IgD-negative memory B cell (primary cell): ENCODE measurements at regions not wholly inside any gene's neighbourhood (a gene's known extent, or its start where the extent isn't known, plus 50 kb on each side); places are given as distances from the start of the nearest gene placed in this dataset.

Source experiments
- H3K27ac Mint-ChIP-seq, 3 donors: one replicate each; pipeline ENCODE4 v1.8.0; 2020 to 2022; ENCODE audit warnings: mild to moderate bottlenecking in 3 of 3, mixed read lengths in 3 of 3, moderate library complexity in 1 of 3
- H3K27me3 Mint-ChIP-seq: one replicate; pipeline ENCODE4 v1.8.0; 2021; ENCODE audit warnings: mixed read lengths
- H3K36me3 Mint-ChIP-seq: one replicate; pipeline ENCODE4 v1.8.0; 2020; ENCODE audit warnings: mild to moderate bottlenecking, mixed read lengths
- H3K4me1 Mint-ChIP-seq, 3 donors: one replicate each; pipeline ENCODE4 v1.8.0; 2020 to 2022; ENCODE audit warnings: mixed read lengths in 3 of 3, mild to moderate bottlenecking in 1 of 3
- H3K4me3 Mint-ChIP-seq, 4 donors: one replicate each; pipeline ENCODE4 v1.8.0; 2020 to 2022; ENCODE audit warnings: mild to moderate bottlenecking in 4 of 4, mixed read lengths in 4 of 4, moderate library complexity in 3 of 4
- H3K9me3 Mint-ChIP-seq, 3 donors: one replicate each; pipeline ENCODE4 v1.8.0; 2020 to 2021; ENCODE audit warnings: mixed read lengths in 3 of 3, mild to moderate bottlenecking in 1 of 3

- Mint-ChIP-seq H3K27ac (peak overlapping the region in 1 of 3 donors; percentile 6), H3K4me3 (peak overlapping the region in 1 of 4 donors; percentile 63), H3K9me3 (peaks cover 3 to 5% (median 3%) of the 10 kb centered on the region in 3 donors)
Observed at GRCh38 chr17:68790492-68790891, 164.7 kb downstream of the ABCA8 start.

DNA sequence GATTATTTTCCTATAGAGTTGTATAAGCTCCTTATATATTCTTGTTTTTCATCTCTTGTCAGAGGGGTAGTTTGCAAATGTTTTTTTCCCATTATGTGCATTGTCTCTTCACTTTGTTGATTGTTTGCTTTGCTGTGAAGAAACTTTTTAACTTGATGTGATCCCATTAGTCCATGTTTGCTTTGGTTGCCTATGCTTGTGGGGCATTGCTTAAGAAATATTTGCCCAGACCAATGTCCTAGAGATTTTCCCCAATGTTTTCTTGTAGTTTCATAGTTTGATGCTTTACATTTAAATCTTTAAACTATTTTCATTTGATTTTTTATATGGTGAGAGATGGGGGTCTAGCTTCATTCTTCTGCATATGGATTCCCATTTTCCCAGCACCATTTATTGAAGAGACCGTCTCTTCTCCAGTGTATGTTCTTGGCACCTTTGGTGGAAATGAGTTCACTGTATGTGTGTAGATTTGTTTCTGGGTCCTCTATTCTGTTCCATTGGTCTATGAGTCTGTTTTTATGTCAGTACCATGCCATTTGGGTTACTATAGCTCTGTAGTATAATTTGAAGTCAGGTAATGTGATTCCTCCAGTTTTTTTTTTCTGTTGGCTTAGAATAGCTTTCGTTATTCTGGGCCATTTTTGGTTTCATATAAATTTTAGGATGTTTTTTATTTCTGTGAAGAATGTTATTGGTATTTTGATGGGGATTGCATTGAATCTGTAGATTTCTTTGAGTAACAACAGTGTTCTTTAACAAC is 165.8 kb downstream of the ABCA8 start:
- Mint-ChIP-seq H3K9me3 (peaks cover 3 to 5% (median 5%) of the 10 kb centered on the region in 3 donors), H3K36me3 (peaks cover 2% of the 10 kb centered on the region), H3K27me3 (peaks cover 3% of the 10 kb centered on the region), H3K4me1 (peaks cover 9 to 25% (median 24%) of the 10 kb centered on the region in 3 donors), H3K27ac (no peak overlapping the region), H3K4me3 (no peak overlapping the region)

More at GRCh38 chr17:68790492-68790891, 164.7 kb downstream of the ABCA8 start:
- H3K36me3 Mint-ChIP-seq: peaks cover 2% of the 10 kb centered on the region
- peaks cover 3% of the 10 kb centered on the region for H3K27me3 Mint-ChIP-seq
- peaks cover 12 to 36% (median 36%) of the 10 kb centered on the region in 3 donors for H3K4me1 Mint-ChIP-seq

GRCh38 chr17:68785565-68786486 is 169.4 kb downstream of the ABCA8 start:
- Mint-ChIP-seq H3K4me1 (peaks cover 0 to 3% (median 3%) of the 10 kb centered on the region in 3 donors), H3K4me3 (peak overlapping the region in 1 of 4 donors; percentile 28), H3K36me3 (peaks cover 2% of the 10 kb centered on the region), H3K27me3 (peaks cover 3% of the 10 kb centered on the region), H3K9me3 (peaks cover 3 to 5% (median 5%) of the 10 kb centered on the region in 3 donors), H3K27ac (peak overlapping the region in 1 of 3 donors; percentile 80)

GRCh38 chr17:68784431-68784830 is 170.8 kb downstream of the ABCA8 start:
- Mint-ChIP-seq H3K4me1 (no peaks in the 10 kb centered on the region), H3K27me3 (peaks cover 3% of the 10 kb centered on the region), H3K9me3 (peaks cover 0 to 5% (median 3%) of the 10 kb centered on the region in 3 donors), H3K27ac (no peak overlapping the region), H3K36me3 (no peaks in the 10 kb centered on the region), H3K4me3 (no peak overlapping the region)

- H3K4me3 Mint-ChIP-seq: no peak overlapping the region
- no peaks in the 10 kb centered on the region for H3K4me1 Mint-ChIP-seq
- no peaks in the 10 kb centered on the region for H3K36me3 Mint-ChIP-seq
- H3K9me3 Mint-ChIP-seq: peaks cover 0 to 5% (median 3%) of the 10 kb centered on the region in 3 donors
- peaks cover 3% of the 10 kb centered on the region for H3K27me3 Mint-ChIP-seq
- H3K27ac Mint-ChIP-seq: no peak overlapping the region
Observed at GRCh38 chr17:68783861-68784260, 171.3 kb downstream of the ABCA8 start.

- H3K27me3 Mint-ChIP-seq: no peaks in the 10 kb centered on the region
- H3K36me3 Mint-ChIP-seq: no peaks in the 10 kb centered on the region
- peaks cover 0 to 2% (median 0%) of the 10 kb centered on the region in 3 donors for H3K9me3 Mint-ChIP-seq
- no peaks in the 10 kb centered on the region for H3K4me1 Mint-ChIP-seq
- no peak overlapping the region for H3K27ac Mint-ChIP-seq
- no peak overlapping the region for H3K4me3 Mint-ChIP-seq
Observed at GRCh38 chr17:68782789-68783188, 172.4 kb downstream of the ABCA8 start.

GRCh38 chr17:68780596-68780995 is 174.6 kb downstream of the ABCA8 start:
- Mint-ChIP-seq H3K36me3 (no peaks in the 10 kb centered on the region), H3K4me1 (peaks cover 0 to 4% (median 2%) of the 10 kb centered on the region in 3 donors), H3K4me3 (no peak overlapping the region), H3K9me3 (peaks cover 0 to 2% (median 0%) of the 10 kb centered on the region in 3 donors), H3K27ac (no peak overlapping the region), H3K27me3 (no peaks in the 10 kb centered on the region)

DNA sequence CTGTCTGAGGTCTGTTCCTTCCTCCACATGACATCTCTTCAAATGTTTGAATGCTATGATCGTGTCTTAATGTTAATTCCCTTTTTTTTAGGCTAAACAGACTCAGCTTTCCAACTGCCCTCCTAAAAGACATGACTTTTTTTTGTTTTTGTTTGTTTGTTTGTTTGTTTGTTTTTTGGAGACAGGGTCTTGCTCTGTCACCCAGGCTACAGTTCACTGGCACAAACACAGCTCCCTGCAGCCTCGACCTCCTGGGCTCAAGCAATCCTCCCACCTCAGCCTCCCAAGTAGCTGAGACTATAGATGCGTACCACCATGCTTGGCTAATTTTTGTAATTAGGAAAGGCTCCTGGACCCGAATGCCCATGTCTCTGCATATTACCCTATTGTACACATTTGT is 176.5 kb downstream of the ABCA8 start:
- Mint-ChIP-seq H3K27me3 (no peaks in the 10 kb centered on the region), H3K9me3 (no peaks in the 10 kb centered on the region), H3K4me1 (peaks cover 8 to 13% (median 11%) of the 10 kb centered on the region in 3 donors), H3K36me3 (no peaks in the 10 kb centered on the region), H3K4me3 (no peak overlapping the region), H3K27ac (no peak overlapping the region)

DNA sequence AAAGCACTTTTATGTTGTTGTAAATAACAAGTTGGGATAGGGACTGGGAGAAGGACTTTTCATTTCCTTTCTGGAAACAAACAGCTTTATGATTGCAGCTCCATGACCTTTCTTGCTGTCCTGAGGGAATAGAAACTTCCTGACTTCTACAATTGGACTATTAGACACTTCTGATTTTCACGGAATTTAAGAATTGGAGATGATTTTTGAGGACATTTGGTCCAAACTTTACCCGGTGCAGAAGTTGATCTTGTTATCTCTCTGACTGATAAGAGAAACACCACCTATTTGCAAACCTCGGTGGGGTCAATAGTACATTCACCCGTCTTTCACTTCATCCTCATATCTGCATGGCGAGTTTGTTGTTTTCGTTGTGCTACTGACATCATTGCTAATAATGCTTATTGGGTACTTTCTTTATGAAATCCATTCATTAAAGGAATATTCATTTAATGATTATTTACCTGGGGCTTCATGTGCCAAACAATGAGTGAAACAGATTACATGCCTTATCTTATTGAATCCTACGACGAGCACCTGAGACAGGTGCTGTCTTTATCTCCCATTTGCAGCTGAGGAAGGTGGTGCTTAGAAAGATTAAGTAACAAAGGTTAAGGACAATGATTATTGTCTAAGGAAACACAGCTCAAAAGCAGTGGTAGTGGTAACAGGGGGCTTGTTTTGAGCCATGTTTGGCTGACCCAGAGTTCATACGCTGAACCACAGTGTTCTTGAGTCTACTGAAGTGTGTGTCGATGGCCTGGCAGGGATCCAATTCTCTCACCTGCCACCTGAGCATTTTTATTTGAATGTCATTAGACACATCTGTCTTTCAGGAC is 176.9 kb upstream of the FAM20A start:
- Mint-ChIP-seq H3K27me3 (no peaks in the 10 kb centered on the region), H3K27ac (peak overlapping the region in 2 of 3 donors; percentile 19 to 27), H3K4me1 (peaks cover 10 to 13% (median 11%) of the 10 kb centered on the region in 3 donors), H3K4me3 (no peak overlapping the region), H3K36me3 (no peaks in the 10 kb centered on the region), H3K9me3 (peaks cover 0 to 2% (median 0%) of the 10 kb centered on the region in 3 donors)

GRCh38 chr17:68777243-68777855 is 176.2 kb upstream of the FAM20A start:
- Mint-ChIP-seq H3K4me1 (peaks cover 10 to 13% (median 11%) of the 10 kb centered on the region in 3 donors), H3K4me3 (no peak overlapping the region), H3K27ac (peak overlapping the region in 2 of 3 donors; percentile 19 to 27), H3K36me3 (no peaks in the 10 kb centered on the region), H3K27me3 (no peaks in the 10 kb centered on the region), H3K9me3 (peaks cover 0 to 2% (median 0%) of the 10 kb centered on the region in 3 donors)

DNA sequence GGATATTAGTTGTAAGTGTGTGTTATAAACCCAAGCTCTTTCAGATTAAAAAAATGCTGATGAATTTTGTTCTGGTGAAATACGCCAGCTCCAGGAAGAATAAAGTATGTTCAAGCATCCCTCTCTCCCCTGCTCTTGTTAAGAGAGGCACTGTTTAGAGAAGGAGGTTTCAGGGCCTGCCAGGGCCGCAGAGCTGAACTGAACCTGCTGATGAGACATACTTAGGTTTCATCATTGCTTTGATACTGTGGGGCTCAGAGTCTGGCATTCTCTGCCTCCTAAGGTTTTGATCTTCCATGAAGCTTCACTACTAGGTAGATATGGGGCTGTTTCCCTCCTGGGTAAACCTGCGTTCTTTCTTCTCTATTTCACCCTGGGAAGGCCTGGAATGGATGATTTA is 175.3 kb upstream of the FAM20A start:
- Mint-ChIP-seq H3K27me3 (no peaks in the 10 kb centered on the region), H3K4me1 (peaks cover 14 to 19% (median 17%) of the 10 kb centered on the region in 3 donors), H3K4me3 (no peak overlapping the region), H3K27ac (no peak overlapping the region), H3K36me3 (no peaks in the 10 kb centered on the region), H3K9me3 (peaks cover 0 to 2% (median 0%) of the 10 kb centered on the region in 3 donors)

DNA sequence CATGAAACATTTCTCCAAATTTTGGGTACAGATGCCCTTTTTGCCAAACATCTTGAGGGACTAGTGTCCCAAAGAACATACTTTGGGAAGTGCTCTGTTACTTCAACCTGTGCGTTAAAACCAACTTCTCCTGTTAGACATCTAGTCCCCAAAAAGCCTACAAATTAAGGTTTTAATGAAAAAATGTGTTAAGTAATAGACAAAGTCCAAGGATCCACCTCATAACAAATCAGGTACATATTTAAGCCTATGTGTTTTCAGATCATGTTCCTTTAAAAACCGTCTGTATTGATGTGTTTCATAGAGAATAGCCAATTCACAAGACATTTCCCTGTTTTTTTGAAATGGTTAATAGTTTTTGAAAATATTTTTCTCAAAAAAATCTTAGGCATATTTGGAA is 174.8 kb upstream of the FAM20A start:
- Mint-ChIP-seq H3K4me3 (no peak overlapping the region), H3K27ac (no peak overlapping the region), H3K27me3 (no peaks in the 10 kb centered on the region), H3K4me1 (peaks cover 14 to 19% (median 17%) of the 10 kb centered on the region in 3 donors), H3K9me3 (peaks cover 0 to 2% (median 0%) of the 10 kb centered on the region in 3 donors), H3K36me3 (no peaks in the 10 kb centered on the region)

DNA sequence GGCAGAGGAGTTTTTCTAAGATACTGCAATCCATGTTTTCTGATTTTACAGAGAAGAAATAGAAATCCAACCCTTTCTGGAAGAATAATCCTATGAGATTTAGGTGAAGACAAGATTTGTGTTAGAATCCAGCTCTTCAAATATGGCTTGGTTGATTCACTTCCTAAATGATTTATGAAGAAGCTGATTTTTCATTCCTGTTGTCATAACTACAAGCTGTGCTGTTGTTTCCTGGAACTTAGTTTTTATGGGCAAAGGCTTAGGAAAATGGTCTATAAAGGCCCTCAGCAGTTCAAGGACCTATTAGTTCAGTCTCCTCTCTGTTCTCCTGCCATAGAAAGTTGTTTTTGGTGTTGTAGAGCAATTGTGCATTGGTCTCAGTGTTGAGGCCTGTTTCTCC is 174.2 kb upstream of the FAM20A start:
- Mint-ChIP-seq H3K36me3 (no peaks in the 10 kb centered on the region), H3K4me1 (peaks cover 14 to 19% (median 17%) of the 10 kb centered on the region in 3 donors), H3K4me3 (no peak overlapping the region), H3K9me3 (peaks cover 0 to 2% (median 0%) of the 10 kb centered on the region in 3 donors), H3K27ac (peak overlapping the region; percentile 60 to 92 (median 70)), H3K27me3 (no peaks in the 10 kb centered on the region)
